ENCODE measurements at regions not wholly inside any gene's neighbourhood (a gene's known extent, or its start where the extent isn't known, plus 50 kb on each side); places are given as distances from the start of the nearest gene placed in this dataset.

GRCh38 chrX:20477219-20477618 is 210.5 kb upstream of the RPS6KA3 start:
- DNase-seq (ENCODE audit: low read depth in 2 of 2) = no peak

- DNase-seq (ENCODE audit: low read depth in 2 of 2) = no peak
Measured at GRCh38 chrX:20472620-20473258, 206.0 kb upstream of the RPS6KA3 start.

- no peak for DNase-seq (ENCODE audit: low read depth in 2 of 2)
Measured at GRCh38 chrX:20472148-20472547, 205.4 kb upstream of the RPS6KA3 start.

GRCh38 chrX:20471483-20471882 is 204.8 kb upstream of the RPS6KA3 start:
- no peak for DNase-seq (ENCODE audit: low read depth in 2 of 2)

GRCh38 chrX:20463296-20464075 is 196.8 kb upstream of the RPS6KA3 start:
- DNase-seq (ENCODE audit: low read depth in 2 of 2) = no peak

GRCh38 chrX:20461576-20461975 is 194.9 kb upstream of the RPS6KA3 start:
- no peak for DNase-seq (ENCODE audit: low read depth in 2 of 2)

GRCh38 chrX:20461002-20461401 is 194.3 kb upstream of the RPS6KA3 start:
- DNase-seq (ENCODE audit: low read depth in 2 of 2) = no peak

GRCh38 chrX:20459410-20460350 is 193.0 kb upstream of the RPS6KA3 start:
- DNase-seq (ENCODE audit: low read depth in 2 of 2) = no peak

- no peak for DNase-seq (ENCODE audit: low read depth in 2 of 2)
Measured at GRCh38 chrX:20456971-20457370, 190.3 kb upstream of the RPS6KA3 start.

- no peak for DNase-seq (ENCODE audit: low read depth in 2 of 2)
Measured at GRCh38 chrX:20455001-20455400, 188.3 kb upstream of the RPS6KA3 start.

GRCh38 chrX:20454117-20454516 is 187.4 kb upstream of the RPS6KA3 start:
- no peak for DNase-seq (ENCODE audit: low read depth in 2 of 2)

GRCh38 chrX:20452487-20452886 is 185.8 kb upstream of the RPS6KA3 start:
- DNase-seq (ENCODE audit: low read depth in 2 of 2) = no peak

- no peak for DNase-seq (ENCODE audit: low read depth in 2 of 2)
Measured at GRCh38 chrX:20451929-20452328, 185.2 kb upstream of the RPS6KA3 start.

- DNase-seq (ENCODE audit: low read depth in 2 of 2) = no peak
Measured at GRCh38 chrX:20445109-20445508, 178.4 kb upstream of the RPS6KA3 start.

GRCh38 chrX:20442597-20442996 is 175.9 kb upstream of the RPS6KA3 start:
- peak; percentile 51 to 64 for DNase-seq (ENCODE audit: low read depth in 2 of 2)

GRCh38 chrX:20441123-20441522 is 174.4 kb upstream of the RPS6KA3 start:
- no peak for DNase-seq (ENCODE audit: low read depth in 2 of 2)

- no peak for DNase-seq (ENCODE audit: low read depth in 2 of 2)
Measured at GRCh38 chrX:20438871-20439526, 172.3 kb upstream of the RPS6KA3 start.

GRCh38 chrX:20437683-20438082 is 171.0 kb upstream of the RPS6KA3 start:
- DNase-seq (ENCODE audit: low read depth in 2 of 2) = no peak

- no peak for DNase-seq (ENCODE audit: low read depth in 2 of 2)
Measured at GRCh38 chrX:20435913-20436312, 169.2 kb upstream of the RPS6KA3 start.

GRCh38 chrX:20434986-20435385 is 168.3 kb upstream of the RPS6KA3 start:
- DNase-seq (ENCODE audit: low read depth in 2 of 2) = no peak

- no peak for DNase-seq (ENCODE audit: low read depth in 2 of 2)
Measured at GRCh38 chrX:20433388-20433775, 166.7 kb upstream of the RPS6KA3 start.

Data from stimulated activated CD8-positive, alpha-beta memory T cell treated with anti-CD3 and anti-CD28 coated beads, Interleukin-15, amount 100 ng/mL, for 4 hours (primary cell).